GM12878 (cell line): ENCODE measurements at regions not wholly inside any gene's neighbourhood (a gene's known extent, or its start where the extent isn't known, plus 50 kb on each side); places are given as distances from the start of the nearest gene placed in this dataset.

Experiments
- ATAC-seq: fragments of 200-7000 bp; cut with Tn5 transposase; 3 replicates; pipeline ENCODE4 v1.9.1; 2020; ENCODE audit warnings: mild to moderate bottlenecking, moderate library complexity
- BruUV-seq: library from RNA; stranded (reverse); fragments of 400-500 nt; replicated peaks from 2 replicates; lab custom pipeline; 2021; lab: Mats Ljungman, UMichigan
- CTCF ChIA-PET: fragments of 300-600 bp; sonication (Branson Sonifier 250); formaldehyde crosslinking; extraction: SDS; loops from one replicate; lab custom pipeline; 2021; ENCODE audit warnings: inconsistent platforms; lab: Yijun Ruan, JAX
- POLR2A ChIA-PET: fragments of 350-600 bp; formaldehyde crosslinking; extraction: SDS; loops from one replicate; lab custom pipeline; 2021; ENCODE audit warnings: inconsistent platforms; lab: Charles Lee
- RAD21 ChIA-PET: fragments of 300-600 bp; sonication (Branson Sonifier 250); formaldehyde crosslinking; loops from one replicate; lab custom pipeline; 2023; ENCODE audit warnings: antibody characterized with exemption; ENCODE audit not compliant: unreplicated experiment; lab: Charles Lee
- SMC1A ChIA-PET: fragments of 300-600 bp; sonication (Branson Sonifier 250); formaldehyde crosslinking; loops from one replicate; lab custom pipeline; 2023; ENCODE audit not compliant: unreplicated experiment, uncharacterized antibody; lab: Charles Lee
- DNase-seq: peaks from one replicate; pipeline ENCODE4 v3.0.0-alpha.2; 2011; ENCODE audit warnings: low read depth, low spot score
- FAIRE-seq: peaks from 3 replicates; lab custom pipeline; 2011; peaks lifted over from hg19 to GRCh38; lab: Jason Lieb, UNC
- H2AFZ ChIP-seq: 2 replicates; pipeline ENCODE4 v1.6.0; 2011; ENCODE audit warnings: low read depth, low read length, control low read depth; ENCODE audit not compliant: control insufficient read depth
- H3K27ac ChIP-seq: 2 replicates; pipeline ENCODE4 v1.5.1; 2011; ENCODE audit warnings: control low read depth; ENCODE audit not compliant: control insufficient read depth, insufficient read depth
- H3K27me3 ChIP-seq, 2 experiments: replicated peaks in 1 of 2; 2 replicates each; pipeline versions ENCODE4 v1.6.0 to v1.6.1; 2011; ENCODE audit warnings: low read length in 1 of 2; ENCODE audit not compliant: control insufficient read depth in 2 of 2, insufficient read depth in 2 of 2
- H3K36me3 ChIP-seq, 2 experiments: 2 replicates each; pipeline ENCODE4 v1.5.1; 2011; ENCODE audit warnings: low read length in 1 of 2; ENCODE audit not compliant: control insufficient read depth in 2 of 2, insufficient read depth in 2 of 2
- H3K4me1 ChIP-seq: 2 replicates; pipeline ENCODE4 v1.6.1; 2011; ENCODE audit warnings: mild to moderate bottlenecking, low read length, moderate library complexity, mixed read lengths; ENCODE audit not compliant: control insufficient read depth, insufficient read depth
- H3K4me2 ChIP-seq: 2 replicates; pipeline ENCODE4 v1.6.0; 2011; ENCODE audit warnings: control low read depth; ENCODE audit not compliant: control insufficient read depth, insufficient read depth
- H3K4me3 ChIP-seq: fragments of 200-600 bp; sonication (generic); 2 replicates; pipeline ENCODE4 v1.5.1; 2016
- H3K79me2 ChIP-seq: 2 replicates; pipeline ENCODE4 v1.6.0; 2011; ENCODE audit warnings: low read length; ENCODE audit not compliant: control insufficient read depth, insufficient read depth
- H3K9ac ChIP-seq: 2 replicates; pipeline ENCODE4 v1.8.0; 2011; ENCODE audit warnings: low read length, control low read depth, mixed read lengths; ENCODE audit not compliant: control insufficient read depth, insufficient read depth
- H3K9me3 ChIP-seq: replicated peaks from 3 replicates; pipeline ENCODE4 v1.5.1; 2011; ENCODE audit warnings: mild to moderate bottlenecking, low read length; ENCODE audit not compliant: control insufficient read depth, insufficient read depth
- H4K20me1 ChIP-seq: 2 replicates; pipeline ENCODE4 v1.6.0; 2011; ENCODE audit not compliant: control insufficient read depth, insufficient read depth
- IRF5 ChIP-seq: fragments of 450-650 bp; IDR thresholded peaks from 2 replicates; pipeline ENCODE4 v1.6.1; 2017; ENCODE audit warnings: borderline replicate concordance
- NBN ChIP-seq: fragments of 450-650 bp; IDR thresholded peaks from 2 replicates; pipeline ENCODE4 v1.6.1; 2016
- SIN3A ChIP-seq: IDR thresholded peaks from 2 replicates; pipeline ENCODE4 v1.6.1; 2012; ENCODE audit warnings: low read depth, low read length, improper control_type of control experiment
- WGBS: methylation state at CpG from one replicate; pipeline ENCODE4 v1.1.6; 2016; ENCODE audit warnings: low lambda C conversion rate; ENCODE audit not compliant: insufficient replicate concordance, insufficient coverage; ENCODE audit errors: missing lambda C conversion rate; 5-methylcytosine and 5-hydroxymethylcytosine counted together
- in situ Hi-C: fragments of 300-500 bp; cut with MboI; formaldehyde crosslinking; loops from 9 replicates; pipeline ENCODE4 v1.14.3; 2018; ENCODE audit warnings: mixed read lengths
- intact Hi-C: fragments of 100-400 bp; cut with micrococcal nuclease; formaldehyde crosslinking; loops from one replicate; pipeline ENCODE4 v1.14.2; 2022; ENCODE audit not compliant: unreplicated experiment

GRCh38 chr16:65825191-65825856 is 541.2 kb upstream of the CDH5 start:
- intact Hi-C loops, result no loop called here
- Histone ChIP-seq H3K36me3 (no peaks in the 10 kb centered on the region), H4K20me1 (no peaks in the 10 kb centered on the region), H3K4me2 (no peak overlapping the region), H3K79me2 (no peaks in the 10 kb centered on the region), H3K27ac (no peak overlapping the region), H3K9me3 (no peaks in the 10 kb centered on the region), H2AFZ (no peak overlapping the region), H3K4me3 (no peak overlapping the region), H3K9ac (no peak overlapping the region), H3K4me1 (no peaks in the 10 kb centered on the region), H3K27me3 (no peaks in the 10 kb centered on the region; a peak in 1 of 4 replicates)
- in situ Hi-C loops, result no loop called here
- POLR2A ChIA-PET, result no interaction called here
- no peak for ATAC-seq
- FAIRE-seq, result no peak
- 35% methylated on average over 7 of the region's 8 CpGs for whole genome bisulfite sequencing
- SMC1A ChIA-PET, result interaction anchor here (1.1 kb wide), 1 partner anchor 24 kb away, joined by 3 read pairs; no protein-coding TSS in a partner anchor
- DNase-seq, result no peak
- RAD21 ChIA-PET, result no interaction called here
- CTCF ChIA-PET, result no interaction called here
- no peak for TF ChIP-seq NBN
- no peak for TF ChIP-seq SIN3A
- no TSS peak for BruUV-seq

- Histone ChIP-seq H4K20me1 (no peaks in the 10 kb centered on the region), H3K79me2 (no peaks in the 10 kb centered on the region), H3K4me3 (no peak overlapping the region), H3K9me3 (no peaks in the 10 kb centered on the region), H3K36me3 (no peaks in the 10 kb centered on the region), H3K4me1 (no peaks in the 10 kb centered on the region)
- 5% methylated on average over 2 of the region's 2 CpGs for WGBS
- no peak for ATAC-seq
- ChIA-PET RAD21 (no interaction called here), POLR2A (no interaction called here)
- no peak for FAIRE-seq
- BruUV-seq, result no TSS peak
- in situ Hi-C loops, result no loop called here
- TF ChIP-seq IRF5, result no peak
- TF ChIP-seq, all 136 proteins: peak for 0
- Histone ChIP-seq H2AFZ (no peak overlapping the region), H3K27ac (no peak overlapping the region), H3K9ac (no peak overlapping the region), H3K27me3 (no peaks in the 10 kb centered on the region; a peak in 1 of 4 replicates), H3K4me2 (no peak overlapping the region)
- SMC1A ChIA-PET, result no interaction called here
- CTCF ChIA-PET, result no interaction called here
- DNase-seq, result no peak
- intact Hi-C loops, result no loop called here
Observed at GRCh38 chr16:65822148-65822547, 544.3 kb upstream of the CDH5 start.
